Breast epithelium (tissue), 3 donors: ENCODE measurements at regions not wholly inside any gene's neighbourhood (a gene's known extent, or its start where the extent isn't known, plus 50 kb on each side); places are given as distances from the start of the nearest gene placed in this dataset.

Experiments used
- POLR2A ChIP-seq: fragments of 450-650 bp; IDR thresholded peaks from one replicate; pipeline ENCODE4 v1.6.1; 2016; ENCODE audit warnings: antibody characterized with exemption, mild to moderate bottlenecking, moderate library complexity
- POLR2AphosphoS5 ChIP-seq, 3 donors: sonication (generic); formaldehyde crosslinking; IDR thresholded peaks; one replicate each; pipeline ENCODE4 v1.6.1; 2017; ENCODE audit warnings: antibody characterized with exemption in 3 of 3
- TF ChIP-seq, protein P1 (sequence below), 3 donors: fragments of 450-650 bp; IDR thresholded peaks; one replicate each; pipeline ENCODE4 v1.5.1; 2016 to 2017; ENCODE audit warnings: antibody characterized with exemption in 3 of 3, mild to moderate bottlenecking in 3 of 3, moderate library complexity in 3 of 3

DNA sequence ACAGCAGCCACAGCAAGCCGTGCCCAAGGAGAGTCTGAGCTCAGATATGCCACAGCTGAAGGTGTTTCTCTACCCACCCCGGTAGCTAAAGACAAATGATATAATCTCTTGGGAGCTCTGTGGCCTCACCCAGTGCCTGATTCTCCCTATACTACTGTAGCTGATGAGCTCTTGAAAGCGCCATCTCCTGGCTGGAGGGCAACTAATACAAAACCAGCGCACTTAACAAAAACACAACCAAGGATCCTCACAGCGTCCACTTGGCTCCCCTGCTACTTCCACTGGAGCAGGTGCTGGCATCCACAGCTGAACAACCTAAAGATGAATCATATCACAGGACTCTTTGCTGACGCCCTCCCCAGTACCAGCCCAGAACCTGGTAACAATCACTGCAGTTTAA lies 1212.0 kb downstream of the PCDH17 start:
- TF ChIP-seq, protein P1, sequence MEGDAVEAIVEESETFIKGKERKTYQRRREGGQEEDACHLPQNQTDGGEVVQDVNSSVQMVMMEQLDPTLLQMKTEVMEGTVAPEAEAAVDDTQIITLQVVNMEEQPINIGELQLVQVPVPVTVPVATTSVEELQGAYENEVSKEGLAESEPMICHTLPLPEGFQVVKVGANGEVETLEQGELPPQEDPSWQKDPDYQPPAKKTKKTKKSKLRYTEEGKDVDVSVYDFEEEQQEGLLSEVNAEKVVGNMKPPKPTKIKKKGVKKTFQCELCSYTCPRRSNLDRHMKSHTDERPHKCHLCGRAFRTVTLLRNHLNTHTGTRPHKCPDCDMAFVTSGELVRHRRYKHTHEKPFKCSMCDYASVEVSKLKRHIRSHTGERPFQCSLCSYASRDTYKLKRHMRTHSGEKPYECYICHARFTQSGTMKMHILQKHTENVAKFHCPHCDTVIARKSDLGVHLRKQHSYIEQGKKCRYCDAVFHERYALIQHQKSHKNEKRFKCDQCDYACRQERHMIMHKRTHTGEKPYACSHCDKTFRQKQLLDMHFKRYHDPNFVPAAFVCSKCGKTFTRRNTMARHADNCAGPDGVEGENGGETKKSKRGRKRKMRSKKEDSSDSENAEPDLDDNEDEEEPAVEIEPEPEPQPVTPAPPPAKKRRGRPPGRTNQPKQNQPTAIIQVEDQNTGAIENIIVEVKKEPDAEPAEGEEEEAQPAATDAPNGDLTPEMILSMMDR (IDR thresholded peaks at IDR 0.05): no peak
- TF ChIP-seq POLR2A: no peak
- TF ChIP-seq POLR2AphosphoS5 (IDR thresholded peaks at IDR 0.05): no peak
